Neural progenitor cell (in vitro differentiated cells): ENCODE measurements at regions not wholly inside any gene's neighbourhood (a gene's known extent, or its start where the extent isn't known, plus 50 kb on each side); places are given as distances from the start of the nearest gene placed in this dataset.
"Not testable (repeated sequence)": the region's sequence is repeated elsewhere in the genome, so short reads cannot be mapped to it uniquely, and the experiment has no call there.

Experiments used
- EZH2 ChIP-seq: fragments of 200-600 bp; sonication (generic); IDR thresholded peaks from 2 replicates; pipeline ENCODE4 v1.6.1; 2017; ENCODE audit warnings: antibody characterized with exemption, mild to moderate bottlenecking, moderate library complexity
- TF ChIP-seq, protein P1 (sequence below): fragments of 200-600 bp; sonication (generic); IDR thresholded peaks from 2 replicates; pipeline ENCODE4 v1.5.1; 2017; ENCODE audit warnings: antibody characterized with exemption, mild to moderate bottlenecking

- TF ChIP-seq, protein P1, sequence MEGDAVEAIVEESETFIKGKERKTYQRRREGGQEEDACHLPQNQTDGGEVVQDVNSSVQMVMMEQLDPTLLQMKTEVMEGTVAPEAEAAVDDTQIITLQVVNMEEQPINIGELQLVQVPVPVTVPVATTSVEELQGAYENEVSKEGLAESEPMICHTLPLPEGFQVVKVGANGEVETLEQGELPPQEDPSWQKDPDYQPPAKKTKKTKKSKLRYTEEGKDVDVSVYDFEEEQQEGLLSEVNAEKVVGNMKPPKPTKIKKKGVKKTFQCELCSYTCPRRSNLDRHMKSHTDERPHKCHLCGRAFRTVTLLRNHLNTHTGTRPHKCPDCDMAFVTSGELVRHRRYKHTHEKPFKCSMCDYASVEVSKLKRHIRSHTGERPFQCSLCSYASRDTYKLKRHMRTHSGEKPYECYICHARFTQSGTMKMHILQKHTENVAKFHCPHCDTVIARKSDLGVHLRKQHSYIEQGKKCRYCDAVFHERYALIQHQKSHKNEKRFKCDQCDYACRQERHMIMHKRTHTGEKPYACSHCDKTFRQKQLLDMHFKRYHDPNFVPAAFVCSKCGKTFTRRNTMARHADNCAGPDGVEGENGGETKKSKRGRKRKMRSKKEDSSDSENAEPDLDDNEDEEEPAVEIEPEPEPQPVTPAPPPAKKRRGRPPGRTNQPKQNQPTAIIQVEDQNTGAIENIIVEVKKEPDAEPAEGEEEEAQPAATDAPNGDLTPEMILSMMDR: not testable (repeated sequence)
- TF ChIP-seq EZH2: not testable (repeated sequence)
These were observed 276.9 kb downstream of the SEC61B start for GRCh38 chr9:99498979-99499378.
